BLaER1 (cell line): ENCODE measurements at regions not wholly inside any gene's neighbourhood (a gene's known extent, or its start where the extent isn't known, plus 50 kb on each side); places are given as distances from the start of the nearest gene placed in this dataset.

Experiments
- H3K27ac ChIP-seq: shearing (Covaris generic); formaldehyde crosslinking; 2 replicates; pipeline ENCODE4 v1.8.1; 2022
- H3K27me3 ChIP-seq: shearing (Covaris generic); formaldehyde crosslinking; 2 replicates; pipeline ENCODE4 v1.8.1; 2022
- H3K36me3 ChIP-seq: shearing (Covaris generic); formaldehyde crosslinking; 2 replicates; pipeline ENCODE4 v1.8.1; 2022
- H3K4me1 ChIP-seq: shearing (Covaris generic); formaldehyde crosslinking; 2 replicates; pipeline ENCODE4 v1.8.1; 2022
- H3K4me2 ChIP-seq: shearing (Covaris generic); formaldehyde crosslinking; 2 replicates; pipeline ENCODE4 v1.8.1; 2022
- H3K4me3 ChIP-seq: shearing (Covaris generic); formaldehyde crosslinking; 2 replicates; pipeline ENCODE4 v1.8.1; 2022
- H3K9ac ChIP-seq: shearing (Covaris generic); formaldehyde crosslinking; 2 replicates; pipeline ENCODE4 v1.8.1; 2022
- H3K9me3 ChIP-seq: shearing (Covaris generic); formaldehyde crosslinking; 2 replicates; pipeline ENCODE4 v1.8.1; 2022
- H4K20me1 ChIP-seq: shearing (Covaris generic); formaldehyde crosslinking; 2 replicates; pipeline ENCODE4 v1.8.1; 2022
- Cebpa-rat ChIP-seq: shearing (Covaris generic); IDR thresholded peaks from 2 replicates; pipeline ENCODE4 v1.8.1; 2022

DNA sequence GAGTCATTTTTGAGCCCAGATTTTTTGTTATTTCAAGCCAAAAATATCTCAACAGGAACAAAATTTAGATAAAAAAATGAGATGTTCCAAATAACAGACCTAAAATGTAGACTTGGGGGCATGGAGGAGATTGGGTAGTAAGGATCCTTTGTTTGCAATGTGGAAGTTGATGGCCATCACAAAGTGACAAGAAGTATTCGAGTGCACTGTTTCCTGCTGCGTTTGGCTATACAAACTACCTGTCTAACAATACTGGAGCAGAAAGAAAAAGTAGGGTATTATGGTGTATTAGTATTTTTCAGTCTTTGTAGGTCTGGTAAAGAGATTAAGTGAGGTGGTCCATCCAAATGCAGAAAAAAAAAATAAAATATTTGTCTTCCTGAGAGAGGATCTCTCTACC lies 284.2 kb downstream of the C3orf38 start:
- Histone ChIP-seq H3K4me1 (peaks cover 27% of the 10 kb centered on the region), H4K20me1 (no peaks in the 10 kb centered on the region), H3K36me3 (no peaks in the 10 kb centered on the region), H3K4me2 (peak overlapping the region; percentile 54), H3K27me3 (no peaks in the 10 kb centered on the region), H3K27ac (peak overlapping the region; percentile 71), H3K4me3 (peak overlapping the region; percentile 24; the same call in 1 of the 2 replicates), H3K9me3 (no peaks in the 10 kb centered on the region), H3K9ac (no peak overlapping the region)
- no peak for TF ChIP-seq Cebpa-rat

DNA sequence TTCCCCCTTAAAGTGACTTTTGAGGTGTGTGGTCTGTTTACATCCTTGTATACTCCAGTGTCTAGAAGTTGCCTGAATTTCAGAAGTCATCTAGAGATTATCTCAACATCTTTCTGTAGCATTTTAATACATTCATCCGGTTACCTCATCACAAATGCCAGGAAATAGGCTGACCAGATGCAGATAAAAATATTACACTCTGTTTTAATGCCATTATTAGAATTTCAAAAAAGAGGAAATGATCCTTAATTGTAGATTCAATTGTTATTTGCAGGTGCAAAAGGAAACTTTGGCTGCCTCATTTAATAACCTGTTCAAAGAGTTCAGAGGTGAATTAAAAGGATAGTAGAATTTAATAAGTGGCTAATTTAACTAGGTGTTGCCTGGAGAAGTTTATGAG lies 290.9 kb downstream of the C3orf38 start:
- H3K9ac ChIP-seq: no peak overlapping the region
- H3K4me1 ChIP-seq: peaks cover 17% of the 10 kb centered on the region
- TF ChIP-seq Cebpa-rat: no peak
- H3K4me2 ChIP-seq: peak overlapping the region; percentile 33
- no peak overlapping the region for H3K27ac ChIP-seq
- no peaks in the 10 kb centered on the region for H3K9me3 ChIP-seq
- H3K36me3 ChIP-seq: no peaks in the 10 kb centered on the region
- H3K4me3 ChIP-seq: no peak overlapping the region
- no peaks in the 10 kb centered on the region for H4K20me1 ChIP-seq
- H3K27me3 ChIP-seq: no peaks in the 10 kb centered on the region

DNA sequence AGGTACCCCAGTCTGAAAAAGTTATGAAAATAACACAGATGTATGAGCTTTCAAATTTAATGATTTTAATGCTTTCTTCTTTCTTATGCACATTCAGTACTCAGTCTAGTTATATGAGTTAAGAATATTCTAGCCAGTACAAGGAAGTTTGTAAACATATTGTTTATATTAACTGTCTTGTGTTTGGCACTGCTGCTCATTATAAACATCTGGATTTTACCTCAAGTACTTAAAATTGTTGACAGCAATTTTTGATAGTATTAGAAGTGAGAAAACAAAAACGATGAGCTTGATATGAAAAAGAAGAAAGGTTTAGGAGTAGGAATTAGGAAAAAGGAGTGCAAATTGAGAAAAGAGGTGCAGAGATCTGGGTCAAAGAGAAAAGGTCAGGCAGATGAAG lies 293.3 kb downstream of the C3orf38 start:
- H3K27ac ChIP-seq: no peak overlapping the region
- no peak for TF ChIP-seq Cebpa-rat

DNA sequence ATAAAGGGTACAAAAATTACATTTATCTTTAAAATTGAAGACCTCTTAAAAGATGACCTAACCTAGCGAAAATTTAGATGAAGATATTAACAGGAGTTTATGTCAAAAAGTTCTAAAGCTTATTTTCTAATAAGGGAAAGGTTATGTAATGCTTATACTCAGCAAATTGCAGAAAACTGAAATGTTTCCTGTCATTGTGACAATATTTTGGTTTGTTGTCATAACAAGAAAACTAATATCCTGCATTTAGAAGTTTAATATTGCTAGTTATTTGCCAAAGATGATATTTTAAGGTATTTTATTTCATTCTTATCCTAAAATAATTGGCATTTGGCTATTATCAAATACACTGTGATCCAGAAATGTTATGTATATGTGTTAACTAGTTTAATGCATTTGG lies 294.5 kb downstream of the C3orf38 start:
- no peak overlapping the region for H3K9ac ChIP-seq
- H3K27ac ChIP-seq: no peak overlapping the region
- no peaks in the 10 kb centered on the region for H4K20me1 ChIP-seq
- H3K4me1 ChIP-seq: peaks cover 20% of the 10 kb centered on the region
- no peaks in the 10 kb centered on the region for H3K27me3 ChIP-seq
- H3K4me2 ChIP-seq: no peak overlapping the region
- no peaks in the 10 kb centered on the region for H3K36me3 ChIP-seq
- no peaks in the 10 kb centered on the region for H3K9me3 ChIP-seq
- no peak for TF ChIP-seq Cebpa-rat
- H3K4me3 ChIP-seq: no peak overlapping the region

More for the DNA sequence above, 293.3 kb downstream of the C3orf38 start:
- Histone ChIP-seq H3K4me3 (no peak overlapping the region), H4K20me1 (no peaks in the 10 kb centered on the region), H3K27me3 (no peaks in the 10 kb centered on the region), H3K4me2 (no peak overlapping the region), H3K9ac (no peak overlapping the region), H3K36me3 (no peaks in the 10 kb centered on the region), H3K9me3 (no peaks in the 10 kb centered on the region), H3K4me1 (peaks cover 17% of the 10 kb centered on the region)

DNA sequence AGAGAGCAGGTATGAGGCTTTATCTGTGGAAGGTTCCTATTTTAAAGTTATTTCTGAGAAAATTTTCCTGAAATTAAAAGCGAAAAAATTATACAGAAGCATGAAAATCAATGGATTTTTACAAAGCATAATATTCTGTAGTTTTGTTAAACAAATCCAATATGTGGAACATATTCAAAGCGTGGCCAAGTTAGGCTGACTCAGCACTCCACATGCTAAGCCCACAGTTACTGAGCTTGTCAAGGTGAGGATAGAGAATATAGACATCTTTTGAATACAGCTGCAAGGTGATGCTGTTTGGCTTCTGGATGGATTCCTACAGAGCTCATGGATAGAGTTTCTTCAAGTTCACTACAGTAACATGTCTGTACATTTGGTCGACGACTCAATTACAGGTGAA lies 302.5 kb downstream of the C3orf38 start:
- Histone ChIP-seq H3K27me3 (no peaks in the 10 kb centered on the region), H3K4me3 (no peak overlapping the region), H3K27ac (no peak overlapping the region), H4K20me1 (no peaks in the 10 kb centered on the region), H3K36me3 (no peaks in the 10 kb centered on the region), H3K9me3 (no peaks in the 10 kb centered on the region), H3K9ac (no peak overlapping the region), H3K4me1 (peaks cover 6% of the 10 kb centered on the region; the same call in 1 of the 2 replicates), H3K4me2 (no peak overlapping the region)
- no peak for TF ChIP-seq Cebpa-rat

DNA sequence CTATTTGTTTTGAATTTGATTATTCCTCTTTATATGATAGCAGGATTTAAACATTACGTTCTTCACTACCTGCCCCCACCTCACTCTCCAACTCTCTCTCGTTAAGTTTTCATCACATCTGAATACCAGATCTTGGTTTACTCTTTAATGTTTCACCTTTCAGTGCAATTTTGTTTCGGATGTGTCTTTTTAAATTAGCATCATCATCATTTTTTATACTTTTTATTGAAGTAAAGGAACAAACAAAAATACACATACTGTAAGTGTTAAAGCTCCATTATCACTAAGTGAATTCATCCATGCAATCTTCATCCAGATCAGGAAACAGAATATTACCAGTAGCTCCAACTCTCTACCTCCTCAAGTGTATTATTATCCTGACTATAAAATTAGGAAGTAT lies 310.6 kb downstream of the C3orf38 start:
- Histone ChIP-seq H3K4me2 (no peak overlapping the region), H4K20me1 (no peaks in the 10 kb centered on the region), H3K4me1 (no peaks in the 10 kb centered on the region), H3K27me3 (no peaks in the 10 kb centered on the region), H3K27ac (no peak overlapping the region), H3K9me3 (no peaks in the 10 kb centered on the region), H3K4me3 (no peak overlapping the region), H3K9ac (no peak overlapping the region), H3K36me3 (no peaks in the 10 kb centered on the region)
- no peak for TF ChIP-seq Cebpa-rat

DNA sequence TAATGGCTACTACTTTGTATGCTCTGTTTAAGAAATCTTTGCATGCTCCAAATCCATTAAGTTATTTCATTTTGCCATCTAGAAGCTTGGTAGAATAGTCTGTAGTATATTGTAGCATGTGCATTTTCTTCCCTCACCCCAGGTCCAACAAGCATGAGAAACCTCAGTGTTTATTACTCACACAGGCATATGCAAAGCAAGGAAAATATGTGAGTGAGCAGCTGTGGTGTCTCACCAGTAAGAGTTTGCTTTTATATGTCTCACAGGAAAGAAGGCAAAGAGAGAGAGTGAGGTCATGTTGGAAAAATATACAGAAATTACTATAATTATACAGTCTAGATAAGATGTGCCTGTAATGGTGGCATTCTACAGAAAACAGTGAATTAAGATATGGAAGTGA lies 312.5 kb downstream of the C3orf38 start:
- Histone ChIP-seq H3K4me1 (no peaks in the 10 kb centered on the region), H3K9ac (no peak overlapping the region), H3K27ac (no peak overlapping the region), H3K9me3 (no peaks in the 10 kb centered on the region), H3K27me3 (no peaks in the 10 kb centered on the region), H3K4me3 (no peak overlapping the region), H3K4me2 (no peak overlapping the region), H3K36me3 (no peaks in the 10 kb centered on the region), H4K20me1 (no peaks in the 10 kb centered on the region)
- no peak for TF ChIP-seq Cebpa-rat

DNA sequence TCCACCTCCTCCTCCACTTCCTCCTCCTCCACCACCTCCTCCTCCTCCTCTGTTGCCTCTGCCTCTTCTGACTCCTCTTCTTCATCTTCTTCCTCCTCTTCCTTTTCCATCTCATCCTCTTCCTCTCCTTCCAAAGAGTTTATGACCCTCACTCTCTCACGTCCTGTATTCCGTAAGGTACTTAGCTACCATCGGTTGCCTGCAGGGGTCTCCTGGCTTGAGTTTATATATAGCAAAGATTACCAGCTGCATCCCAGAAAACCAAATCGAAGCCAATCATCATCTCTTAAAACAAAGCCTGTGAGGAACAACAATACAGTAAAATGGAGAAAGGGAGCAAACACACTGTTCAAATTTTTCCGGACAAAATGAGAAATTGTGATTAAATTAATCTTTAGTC lies 317.4 kb downstream of the C3orf38 start:
- no peak overlapping the region for H3K9ac ChIP-seq
- H3K27me3 ChIP-seq: no peaks in the 10 kb centered on the region
- H3K4me1 ChIP-seq: no peaks in the 10 kb centered on the region
- no peak overlapping the region for H3K27ac ChIP-seq
- no peak overlapping the region for H3K4me2 ChIP-seq
- no peak for TF ChIP-seq Cebpa-rat
- H3K36me3 ChIP-seq: no peaks in the 10 kb centered on the region
- H3K4me3 ChIP-seq: no peak overlapping the region
- no peaks in the 10 kb centered on the region for H4K20me1 ChIP-seq
- no peaks in the 10 kb centered on the region for H3K9me3 ChIP-seq

DNA sequence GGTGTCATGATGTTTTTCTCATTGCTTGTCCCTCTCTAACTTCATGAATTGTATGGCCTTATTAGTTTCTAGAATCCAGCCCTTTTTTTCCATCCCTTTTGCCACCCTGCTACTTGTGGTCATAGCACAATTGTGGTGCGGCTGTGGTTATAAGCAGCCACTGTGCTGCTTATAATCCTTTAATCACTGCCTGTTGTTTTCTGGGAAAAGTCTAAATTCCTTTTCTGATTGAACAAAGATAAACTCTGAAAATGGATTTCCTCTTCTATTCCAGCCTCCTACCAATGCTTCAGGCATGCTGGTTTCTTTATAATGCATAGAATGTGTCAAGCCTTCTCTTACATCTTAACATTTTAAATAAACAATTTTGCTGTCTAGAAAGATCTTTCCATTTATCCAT lies 319.5 kb downstream of the C3orf38 start:
- Histone ChIP-seq H4K20me1 (no peaks in the 10 kb centered on the region), H3K36me3 (no peaks in the 10 kb centered on the region), H3K9ac (no peak overlapping the region), H3K4me1 (no peaks in the 10 kb centered on the region), H3K4me3 (no peak overlapping the region), H3K27ac (no peak overlapping the region), H3K9me3 (no peaks in the 10 kb centered on the region), H3K4me2 (no peak overlapping the region), H3K27me3 (no peaks in the 10 kb centered on the region)
- no peak for TF ChIP-seq Cebpa-rat

DNA sequence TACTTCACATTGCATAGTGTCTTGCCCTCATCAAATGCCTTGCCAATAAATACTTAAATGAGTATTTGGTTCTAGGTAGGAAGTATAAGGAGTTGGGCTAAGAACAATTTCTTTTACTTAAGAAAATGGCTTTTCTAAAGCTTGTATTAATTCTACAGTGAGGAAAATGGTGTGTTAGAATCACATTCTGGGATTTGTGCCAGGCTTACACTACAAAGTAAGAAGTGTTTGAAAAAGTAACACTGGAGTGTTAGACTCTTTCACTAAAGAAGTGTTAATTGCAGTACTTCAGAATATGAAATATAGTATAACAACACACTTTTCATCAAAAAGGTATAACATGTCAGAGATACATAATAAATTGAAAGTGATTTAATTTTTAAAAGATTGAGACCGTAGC lies 328.7 kb downstream of the C3orf38 start:
- Histone ChIP-seq H3K27me3 (no peaks in the 10 kb centered on the region), H3K36me3 (no peaks in the 10 kb centered on the region), H3K4me3 (no peak overlapping the region), H4K20me1 (no peaks in the 10 kb centered on the region), H3K9me3 (no peaks in the 10 kb centered on the region), H3K9ac (no peak overlapping the region), H3K27ac (no peak overlapping the region), H3K4me1 (no peaks in the 10 kb centered on the region), H3K4me2 (no peak overlapping the region)
- no peak for TF ChIP-seq Cebpa-rat

DNA sequence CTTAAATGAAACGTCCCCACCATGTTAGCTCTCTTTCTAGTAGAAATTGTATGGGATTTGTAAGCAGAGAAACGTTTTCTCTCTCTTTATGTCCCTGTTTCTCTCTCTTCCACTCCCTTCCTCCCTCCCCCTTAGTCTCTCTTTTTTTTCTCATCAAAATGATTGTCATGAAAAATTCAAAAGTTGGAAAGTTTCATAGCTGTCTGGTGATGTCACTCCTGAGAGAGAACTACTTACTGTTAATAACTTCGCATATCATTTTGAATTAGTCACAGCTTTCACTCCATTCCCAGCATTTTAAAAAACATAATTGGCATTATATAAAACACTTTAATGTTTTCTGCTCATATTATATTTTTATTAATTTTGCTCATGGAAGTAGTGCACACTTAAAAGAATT lies 331.1 kb downstream of the C3orf38 start:
- no peak overlapping the region for H3K4me3 ChIP-seq
- no peaks in the 10 kb centered on the region for H3K27me3 ChIP-seq
- H3K4me2 ChIP-seq: no peak overlapping the region
- no peaks in the 10 kb centered on the region for H3K36me3 ChIP-seq
- no peaks in the 10 kb centered on the region for H4K20me1 ChIP-seq
- no peak for TF ChIP-seq Cebpa-rat
- no peaks in the 10 kb centered on the region for H3K9me3 ChIP-seq
- H3K9ac ChIP-seq: no peak overlapping the region
- no peak overlapping the region for H3K27ac ChIP-seq
- H3K4me1 ChIP-seq: no peaks in the 10 kb centered on the region
